GM12865 (cell line): ENCODE measurements at regions not wholly inside any gene's neighbourhood (a gene's known extent, or its start where the extent isn't known, plus 50 kb on each side); places are given as distances from the start of the nearest gene placed in this dataset.

Experiments
- DNase-seq: peaks from one replicate; pipeline ENCODE4 v3.0.0; 2010; ENCODE audit warnings: low read depth
- H3K4me3 ChIP-seq: 2 replicates; pipeline ENCODE4 v1.5.1; 2011; ENCODE audit warnings: mild to moderate bottlenecking, low read depth, low read length, control low read depth
- CTCF ChIP-seq: IDR thresholded peaks from 2 replicates; pipeline ENCODE4 v1.5.1; 2011; ENCODE audit warnings: low read length, control low read depth, low read depth, inconsistent platforms; ENCODE audit not compliant: insufficient read depth; ENCODE audit errors: missing control alignments

- no peak overlapping the region for H3K4me3 ChIP-seq
- no peak for DNase-seq
- TF ChIP-seq CTCF, result no peak
These were observed 150.2 kb upstream of the CDK1 start for GRCh38 chr10:60627778-60628748.

- no peak overlapping the region for H3K4me3 ChIP-seq
- no peak for DNase-seq
- no peak for TF ChIP-seq CTCF
These were observed 152.2 kb upstream of the CDK1 start for GRCh38 chr10:60626037-60626436.

GRCh38 chr10:60623627-60624026 is 154.7 kb upstream of the CDK1 start:
- no peak for TF ChIP-seq CTCF
- H3K4me3 ChIP-seq, result no peak overlapping the region
- DNase-seq, result no peak

GRCh38 chr10:60621018-60621417 is 157.3 kb upstream of the CDK1 start:
- no peak for TF ChIP-seq CTCF
- no peak overlapping the region for H3K4me3 ChIP-seq
- no peak for DNase-seq

- H3K4me3 ChIP-seq, result no peak overlapping the region
- no peak for TF ChIP-seq CTCF
- DNase-seq, result no peak
These were observed 159.4 kb upstream of the CDK1 start for GRCh38 chr10:60618861-60619260.

GRCh38 chr10:60615541-60615940 is 162.7 kb upstream of the CDK1 start:
- TF ChIP-seq CTCF, result no peak
- DNase-seq, result no peak

GRCh38 chr10:60614363-60614762 is 163.9 kb upstream of the CDK1 start:
- DNase-seq, result no peak
- no peak for TF ChIP-seq CTCF
- H3K4me3 ChIP-seq, result no peak overlapping the region

More at GRCh38 chr10:60615541-60615940, 162.7 kb upstream of the CDK1 start:
- no peak overlapping the region for H3K4me3 ChIP-seq
